ENCODE measurements at regions not wholly inside any gene's neighbourhood (a gene's known extent, or its start where the extent isn't known, plus 50 kb on each side); places are given as distances from the start of the nearest gene placed in this dataset.

- no peak for TF ChIP-seq MAX (IDR thresholded peaks at IDR 0.05)
- 0 out of 2 replicates have a peak, but pooled peaks have one; percentile 18 for TF ChIP-seq NFIC (IDR thresholded peaks at IDR 0.05)
- no peak for TF ChIP-seq FOXM1 (IDR thresholded peaks at IDR 0.05; ENCODE audit: borderline replicate concordance, low read depth)
- TF ChIP-seq EGR1 (IDR thresholded peaks at IDR 0.05), result peak; percentile 51; the same call in 1 of the 2 replicates
Measured at GRCh38 chr19:27962264-27962663, 1250.7 kb downstream of the UQCRFS1 start.

GRCh38 chr19:27955485-27956480, 1257.2 kb downstream of the UQCRFS1 start:
- TF ChIP-seq YY1 (IDR thresholded peaks at IDR 0.05; ENCODE audit: low read depth), result no peak
- TF ChIP-seq FOXM1 (IDR thresholded peaks at IDR 0.05; ENCODE audit: borderline replicate concordance, low read depth), result no peak
- TF ChIP-seq TCF12 (IDR thresholded peaks at IDR 0.05; ENCODE audit: low read depth), result no peak
- no peak for TF ChIP-seq RAD21 (IDR thresholded peaks at IDR 0.05; ENCODE audit: low read depth)
- TF ChIP-seq ZBTB7A (IDR thresholded peaks at IDR 0.05; ENCODE audit: low read depth), result no peak
- TF ChIP-seq REST (IDR thresholded peaks at IDR 0.05; ENCODE audit: low read depth), result no peak
- no peak for TF ChIP-seq MAX (IDR thresholded peaks at IDR 0.05)
- no peak for TF ChIP-seq USF1 (IDR thresholded peaks at IDR 0.05)
- no peak for TF ChIP-seq EP300 (IDR thresholded peaks at IDR 0.05; ENCODE audit: borderline replicate concordance)
- no peak for TF ChIP-seq NFIC (IDR thresholded peaks at IDR 0.05)
- no peak for TF ChIP-seq TEAD4 (IDR thresholded peaks at IDR 0.05)
- TF ChIP-seq TAF1 (IDR thresholded peaks at IDR 0.05; ENCODE audit: low read depth), result no peak
- no peak for TF ChIP-seq EGR1 (IDR thresholded peaks at IDR 0.05)
- TF ChIP-seq CREB1 (IDR thresholded peaks at IDR 0.05; ENCODE audit: low read depth), result no peak
- no peak for TF ChIP-seq CEBPB (IDR thresholded peaks at IDR 0.05)

- TF ChIP-seq RAD21 (IDR thresholded peaks at IDR 0.05; ENCODE audit: low read depth), result no peak
- TF ChIP-seq CREB1 (IDR thresholded peaks at IDR 0.05; ENCODE audit: low read depth), result no peak
- TF ChIP-seq CEBPB (IDR thresholded peaks at IDR 0.05), result no peak
- no peak for TF ChIP-seq EP300 (IDR thresholded peaks at IDR 0.05; ENCODE audit: borderline replicate concordance)
- TF ChIP-seq USF1 (IDR thresholded peaks at IDR 0.05), result no peak
- TF ChIP-seq REST (IDR thresholded peaks at IDR 0.05; ENCODE audit: low read depth), result no peak
- no peak for TF ChIP-seq FOXM1 (IDR thresholded peaks at IDR 0.05; ENCODE audit: borderline replicate concordance, low read depth)
- TF ChIP-seq ZBTB7A (IDR thresholded peaks at IDR 0.05; ENCODE audit: low read depth), result no peak
- TF ChIP-seq TAF1 (IDR thresholded peaks at IDR 0.05; ENCODE audit: low read depth), result no peak
- no peak for TF ChIP-seq YY1 (IDR thresholded peaks at IDR 0.05; ENCODE audit: low read depth)
- TF ChIP-seq NFIC (IDR thresholded peaks at IDR 0.05), result no peak
- TF ChIP-seq MAX (IDR thresholded peaks at IDR 0.05), result no peak
- no peak for TF ChIP-seq TEAD4 (IDR thresholded peaks at IDR 0.05)
- TF ChIP-seq EGR1 (IDR thresholded peaks at IDR 0.05), result no peak
- TF ChIP-seq TCF12 (IDR thresholded peaks at IDR 0.05; ENCODE audit: low read depth), result no peak
Measured at GRCh38 chr19:27936139-27936538, 1276.8 kb downstream of the UQCRFS1 start.

- TF ChIP-seq ZBTB7A (IDR thresholded peaks at IDR 0.05; ENCODE audit: low read depth), result no peak
Measured at GRCh38 chr19:27935669-27936068, 1277.3 kb downstream of the UQCRFS1 start.

- TF ChIP-seq FOXM1 (IDR thresholded peaks at IDR 0.05; ENCODE audit: borderline replicate concordance, low read depth), result no peak
- no peak for TF ChIP-seq CEBPB (IDR thresholded peaks at IDR 0.05)
- TF ChIP-seq EP300 (IDR thresholded peaks at IDR 0.05; ENCODE audit: borderline replicate concordance), result no peak
- no peak for TF ChIP-seq TAF1 (IDR thresholded peaks at IDR 0.05; ENCODE audit: low read depth)
- no peak for TF ChIP-seq NFIC (IDR thresholded peaks at IDR 0.05)
- no peak for TF ChIP-seq EGR1 (IDR thresholded peaks at IDR 0.05)
- TF ChIP-seq TEAD4 (IDR thresholded peaks at IDR 0.05), result no peak
- no peak for TF ChIP-seq YY1 (IDR thresholded peaks at IDR 0.05; ENCODE audit: low read depth)
- TF ChIP-seq REST (IDR thresholded peaks at IDR 0.05; ENCODE audit: low read depth), result no peak
- no peak for TF ChIP-seq RAD21 (IDR thresholded peaks at IDR 0.05; ENCODE audit: low read depth)
- TF ChIP-seq ZBTB7A (IDR thresholded peaks at IDR 0.05; ENCODE audit: low read depth), result no peak
- no peak for TF ChIP-seq TCF12 (IDR thresholded peaks at IDR 0.05; ENCODE audit: low read depth)
- no peak for TF ChIP-seq USF1 (IDR thresholded peaks at IDR 0.05)
- no peak for TF ChIP-seq CREB1 (IDR thresholded peaks at IDR 0.05; ENCODE audit: low read depth)
- no peak for TF ChIP-seq MAX (IDR thresholded peaks at IDR 0.05)
Measured at GRCh38 chr19:27929399-27929798, 1283.6 kb downstream of the UQCRFS1 start.

Measured in Ishikawa (cell line).